ENCODE measurements at regions not wholly inside any gene's neighbourhood (a gene's known extent, or its start where the extent isn't known, plus 50 kb on each side); places are given as distances from the start of the nearest gene placed in this dataset.

DNA sequence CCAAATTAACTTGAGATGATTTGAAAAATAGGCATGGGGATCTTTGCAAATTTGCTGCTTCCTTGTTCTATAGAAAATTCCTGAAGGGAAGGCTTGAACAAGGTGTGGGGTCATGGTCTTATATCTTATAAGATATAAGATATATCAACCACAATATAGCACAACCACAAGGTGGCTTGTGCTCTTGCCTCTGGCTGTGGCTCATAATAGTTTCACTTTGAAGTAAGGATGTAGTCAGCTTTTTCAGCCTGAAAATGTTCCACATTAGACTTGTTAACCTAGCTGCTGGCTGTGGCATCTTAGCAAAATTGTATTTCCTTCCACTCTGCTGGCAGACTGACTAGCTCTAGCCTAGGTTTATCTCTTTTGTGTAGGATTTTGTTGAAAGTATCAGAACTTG lies 169.7 kb downstream of the KLF5 start:
- ChIA-PET CTCF (interaction anchor here (0.6 kb wide), 1 partner anchor 168 kb away, joined by 3 read pairs; no protein-coding TSS in a partner anchor), POLR2A (no interaction called here)
- peaks cover 4% of the 10 kb centered on the region for H3K4me1 Mint-ChIP-seq (ENCODE audit: low read depth, unreplicated experiment)
- no peak overlapping the region for H3K4me3 Mint-ChIP-seq (ENCODE audit: unreplicated experiment)
- H3K9me3 Mint-ChIP-seq (ENCODE audit: unreplicated experiment): peaks cover 14% of the 10 kb centered on the region
- peaks cover 12% of the 10 kb centered on the region for H3K4me1 ChIP-seq
- H3K27ac Mint-ChIP-seq (ENCODE audit: unreplicated experiment): no peak overlapping the region
- TF ChIP-seq, protein P1, sequence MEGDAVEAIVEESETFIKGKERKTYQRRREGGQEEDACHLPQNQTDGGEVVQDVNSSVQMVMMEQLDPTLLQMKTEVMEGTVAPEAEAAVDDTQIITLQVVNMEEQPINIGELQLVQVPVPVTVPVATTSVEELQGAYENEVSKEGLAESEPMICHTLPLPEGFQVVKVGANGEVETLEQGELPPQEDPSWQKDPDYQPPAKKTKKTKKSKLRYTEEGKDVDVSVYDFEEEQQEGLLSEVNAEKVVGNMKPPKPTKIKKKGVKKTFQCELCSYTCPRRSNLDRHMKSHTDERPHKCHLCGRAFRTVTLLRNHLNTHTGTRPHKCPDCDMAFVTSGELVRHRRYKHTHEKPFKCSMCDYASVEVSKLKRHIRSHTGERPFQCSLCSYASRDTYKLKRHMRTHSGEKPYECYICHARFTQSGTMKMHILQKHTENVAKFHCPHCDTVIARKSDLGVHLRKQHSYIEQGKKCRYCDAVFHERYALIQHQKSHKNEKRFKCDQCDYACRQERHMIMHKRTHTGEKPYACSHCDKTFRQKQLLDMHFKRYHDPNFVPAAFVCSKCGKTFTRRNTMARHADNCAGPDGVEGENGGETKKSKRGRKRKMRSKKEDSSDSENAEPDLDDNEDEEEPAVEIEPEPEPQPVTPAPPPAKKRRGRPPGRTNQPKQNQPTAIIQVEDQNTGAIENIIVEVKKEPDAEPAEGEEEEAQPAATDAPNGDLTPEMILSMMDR (IDR thresholded peaks at IDR 0.05; ENCODE audit: insufficient read depth in 1 of 2, low read depth in 1 of 2, low read length in 1 of 2, severe bottlenecking in 1 of 2, unreplicated experiment in 1 of 2): peak; percentile 14 to 23
- no peak for DNase-seq
- no peaks in the 10 kb centered on the region for H3K27me3 ChIP-seq (replicated peaks; ENCODE audit: control insufficient read depth, insufficient read depth, low read length)
- no peaks in the 10 kb centered on the region for H3K9me3 ChIP-seq
- H3K4me3 ChIP-seq (ENCODE audit: low read depth, low read length): no peak overlapping the region
- intact Hi-C loops (cut with micrococcal nuclease; ENCODE audit: unreplicated experiment): loop anchor here (2.0 to 10.0 kb wide), 2 partner anchors 188 to 476 kb away; no protein-coding TSS in a partner anchor
- H3K36me3 ChIP-seq (ENCODE audit: control insufficient read depth, insufficient read depth, low read length): no peaks in the 10 kb centered on the region
- H3K27me3 Mint-ChIP-seq (ENCODE audit: insufficient read depth, unreplicated experiment): no peaks in the 10 kb centered on the region
- BruUV-seq (replicated peaks): no TSS peak
- H3K36me3 Mint-ChIP-seq (ENCODE audit: insufficient read depth, unreplicated experiment): no peaks in the 10 kb centered on the region

DNA sequence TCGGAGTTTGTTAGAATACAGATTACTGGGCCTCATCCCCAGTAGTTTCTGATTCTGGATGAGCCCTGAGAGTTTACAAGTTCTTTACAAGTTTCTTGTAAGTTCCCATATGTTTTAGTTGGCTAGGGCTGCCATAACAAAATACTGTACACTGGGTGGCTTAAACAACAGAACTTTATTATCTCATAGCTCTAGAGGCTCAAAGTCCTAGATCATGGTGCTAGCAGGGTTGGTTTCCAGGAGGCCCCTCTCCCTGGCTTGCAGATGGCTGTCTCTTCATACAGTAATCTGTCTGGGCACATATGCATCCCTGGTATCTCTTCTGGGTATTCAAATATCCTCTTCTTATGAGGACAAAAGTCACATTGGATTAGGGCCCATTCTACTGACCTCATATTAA lies 167.2 kb downstream of the KLF5 start:
- H3K4me1 ChIP-seq: peaks cover 32% of the 10 kb centered on the region
- BruUV-seq (replicated peaks): no TSS peak
- CTCF ChIA-PET: no interaction called here

DNA sequence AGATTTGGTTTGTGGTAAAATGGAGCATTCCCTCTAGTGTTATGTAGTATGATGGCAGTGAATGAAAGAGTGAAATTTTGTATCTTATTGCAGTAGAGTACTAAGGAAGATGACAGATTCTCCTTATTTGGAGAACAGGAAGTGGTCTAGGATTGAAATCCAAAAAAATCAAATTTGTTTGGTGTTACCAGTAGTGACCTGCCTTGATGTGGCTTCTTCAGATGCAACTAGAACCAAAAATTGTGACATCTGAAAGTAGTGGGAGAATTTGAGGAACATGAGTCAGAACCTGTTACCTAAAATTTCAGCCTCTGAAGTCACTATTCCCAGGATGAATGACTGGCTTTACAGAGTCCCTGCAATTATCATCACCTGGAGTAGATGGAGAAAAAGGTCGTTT lies 165.9 kb downstream of the KLF5 start:
- intact Hi-C loops (cut with micrococcal nuclease; ENCODE audit: unreplicated experiment): loop anchor here (5.0 to 10.0 kb wide), 2 partner anchors 167 to 480 kb away; partner anchors contain the start of gene KLF5
- no peaks in the 10 kb centered on the region for H3K27me3 Mint-ChIP-seq (ENCODE audit: insufficient read depth, unreplicated experiment)
- H3K27me3 ChIP-seq (replicated peaks; ENCODE audit: control insufficient read depth, insufficient read depth, low read length): no peaks in the 10 kb centered on the region
- H3K9me3 ChIP-seq: no peaks in the 10 kb centered on the region
- TF ChIP-seq, protein P1 (IDR thresholded peaks at IDR 0.05; ENCODE audit: insufficient read depth in 1 of 2, low read depth in 1 of 2, low read length in 1 of 2, severe bottlenecking in 1 of 2, unreplicated experiment in 1 of 2): no peak
- H3K4me3 Mint-ChIP-seq (ENCODE audit: unreplicated experiment): no peak overlapping the region
- no peaks in the 10 kb centered on the region for H3K36me3 Mint-ChIP-seq (ENCODE audit: insufficient read depth, unreplicated experiment)
- H3K4me1 Mint-ChIP-seq (ENCODE audit: low read depth, unreplicated experiment): peaks cover 34% of the 10 kb centered on the region
- H3K27ac Mint-ChIP-seq (ENCODE audit: unreplicated experiment): no peak overlapping the region
- H3K4me3 ChIP-seq (ENCODE audit: low read depth, low read length): no peak overlapping the region
- no peaks in the 10 kb centered on the region for H3K36me3 ChIP-seq (ENCODE audit: control insufficient read depth, insufficient read depth, low read length)
- no TSS peak for BruUV-seq (replicated peaks)
- H3K9me3 Mint-ChIP-seq (ENCODE audit: unreplicated experiment): peaks cover 14% of the 10 kb centered on the region
- peaks cover 39% of the 10 kb centered on the region for H3K4me1 ChIP-seq
- CTCF ChIA-PET: no interaction called here
- POLR2A ChIA-PET: no interaction called here
- no peak for DNase-seq

More for the DNA sequence above, 167.2 kb downstream of the KLF5 start:
- Mint-ChIP-seq H3K9me3 (ENCODE audit: unreplicated experiment) (peaks cover 14% of the 10 kb centered on the region), H3K4me1 (ENCODE audit: low read depth, unreplicated experiment) (peaks cover 25% of the 10 kb centered on the region), H3K27ac (ENCODE audit: unreplicated experiment) (no peak overlapping the region), H3K27me3 (ENCODE audit: insufficient read depth, unreplicated experiment) (no peaks in the 10 kb centered on the region), H3K36me3 (ENCODE audit: insufficient read depth, unreplicated experiment) (no peaks in the 10 kb centered on the region), H3K4me3 (ENCODE audit: unreplicated experiment) (no peak overlapping the region)
- Histone ChIP-seq H3K27me3 (replicated peaks; ENCODE audit: control insufficient read depth, insufficient read depth, low read length) (no peaks in the 10 kb centered on the region), H3K4me3 (ENCODE audit: low read depth, low read length) (no peak overlapping the region), H3K9me3 (no peaks in the 10 kb centered on the region), H3K36me3 (ENCODE audit: control insufficient read depth, insufficient read depth, low read length) (no peaks in the 10 kb centered on the region)
- no peak for DNase-seq
- POLR2A ChIA-PET: no interaction called here
- intact Hi-C loops (cut with micrococcal nuclease; ENCODE audit: unreplicated experiment): loop anchor here (10.0 kb wide), 1 partner anchor 479 kb away; no protein-coding TSS in a partner anchor
- TF ChIP-seq, protein P1 (IDR thresholded peaks at IDR 0.05; ENCODE audit: insufficient read depth in 1 of 2, low read depth in 1 of 2, low read length in 1 of 2, severe bottlenecking in 1 of 2, unreplicated experiment in 1 of 2): no peak

Measured in Caco-2 (cell line).